HG03354 (cell line): ENCODE measurements at regions not wholly inside any gene's neighbourhood (a gene's known extent, or its start where the extent isn't known, plus 50 kb on each side); places are given as distances from the start of the nearest gene placed in this dataset.
"Not testable (repeated sequence)": the region's sequence is repeated elsewhere in the genome, so short reads cannot be mapped to it uniquely, and the experiment has no call there.

Experiments
- ATAC-seq: cut with Tn5 transposase; IDR thresholded peaks from one replicate; pipeline ENCODE4 v1.9.1; 2021; ENCODE audit warnings: mild to moderate bottlenecking; ENCODE audit not compliant: unreplicated experiment, poor library complexity, severe bottlenecking

DNA sequence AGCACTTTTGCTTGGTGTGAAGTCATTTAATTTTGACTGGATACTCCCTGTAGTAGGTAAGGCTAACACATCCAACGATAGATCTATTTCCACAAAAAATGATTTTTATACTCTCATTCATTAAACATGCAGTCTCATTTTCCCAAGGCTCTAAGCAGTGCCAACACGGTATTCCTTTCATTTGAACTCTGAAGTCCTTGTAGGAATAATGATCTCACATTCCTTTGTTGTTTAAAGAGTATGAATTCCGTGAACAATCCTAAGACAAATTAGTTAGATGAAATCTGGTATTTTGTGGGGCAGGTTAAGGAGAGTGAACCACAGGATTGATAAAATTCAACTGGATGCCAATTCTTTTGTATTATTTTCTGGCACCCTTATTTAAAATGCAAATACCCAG, 66.6 kb downstream of the LACC1 start:
- no peak for ATAC-seq

DNA sequence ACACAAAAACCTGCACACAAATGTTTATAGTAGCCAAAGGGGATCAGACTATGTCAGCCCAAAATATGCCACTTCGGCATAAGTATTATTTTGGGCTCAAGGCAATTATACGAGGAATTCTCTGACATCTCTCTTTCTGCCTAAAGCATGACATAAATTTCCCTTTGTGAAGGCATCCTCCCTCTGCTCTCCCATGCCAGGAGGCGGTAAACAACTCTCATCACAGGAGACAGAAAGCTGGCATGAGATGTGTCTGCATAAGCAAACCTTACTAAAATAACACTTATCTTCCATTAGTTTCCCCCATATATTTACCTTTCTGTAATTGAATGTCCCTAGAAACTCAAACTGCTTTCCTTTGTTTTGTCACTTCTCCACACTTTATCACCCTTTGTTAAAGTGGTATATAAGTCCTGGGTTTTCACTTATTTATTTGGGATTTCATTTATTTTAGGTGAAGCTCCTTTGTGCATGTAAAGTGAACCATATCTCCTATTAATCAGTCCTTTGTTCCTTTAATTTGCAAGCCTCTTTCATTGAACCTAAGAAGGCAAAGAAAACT, 68.3 kb downstream of the LACC1 start:
- ATAC-seq = no peak

DNA sequence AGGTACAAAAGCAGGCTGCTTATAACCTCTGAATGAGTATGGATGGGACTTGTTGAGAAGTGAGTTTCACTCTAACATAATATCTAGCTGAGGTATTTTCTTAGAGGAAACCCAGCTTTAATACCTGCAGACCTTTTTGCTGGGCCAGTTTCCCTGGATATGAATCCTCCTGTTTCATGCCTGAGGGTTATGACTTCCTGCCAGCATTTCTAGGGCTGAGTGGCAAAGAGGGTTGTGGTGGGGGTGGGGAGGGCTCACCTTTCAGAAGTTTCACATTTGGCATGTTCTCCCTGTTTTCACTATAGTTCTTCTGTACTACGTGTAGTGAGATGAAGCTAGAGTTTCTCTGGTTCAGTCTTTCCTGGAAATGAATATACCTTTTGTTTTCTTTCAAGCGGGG, 73.7 kb downstream of the LACC1 start:
- ATAC-seq = no peak

DNA sequence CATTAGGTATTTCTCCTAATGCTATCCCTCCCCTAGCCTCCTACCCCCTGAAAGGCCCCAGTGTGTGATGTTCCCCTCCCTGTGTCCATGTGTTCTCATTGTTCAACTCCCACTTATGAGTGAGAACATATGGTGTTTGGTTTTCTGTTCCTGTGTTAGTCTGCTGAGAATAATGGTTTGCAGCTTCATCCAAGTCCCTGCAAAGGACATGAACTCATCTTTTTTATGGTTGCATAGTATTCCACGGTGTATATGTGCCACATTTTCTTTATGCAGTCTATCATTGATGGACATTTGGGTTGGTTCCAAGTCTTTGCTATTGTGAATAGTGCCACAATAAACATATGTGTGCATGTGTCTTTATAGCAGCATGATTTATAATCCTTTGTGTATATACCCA, 77.3 kb downstream of the LACC1 start:
- not testable (repeated sequence) for ATAC-seq

DNA sequence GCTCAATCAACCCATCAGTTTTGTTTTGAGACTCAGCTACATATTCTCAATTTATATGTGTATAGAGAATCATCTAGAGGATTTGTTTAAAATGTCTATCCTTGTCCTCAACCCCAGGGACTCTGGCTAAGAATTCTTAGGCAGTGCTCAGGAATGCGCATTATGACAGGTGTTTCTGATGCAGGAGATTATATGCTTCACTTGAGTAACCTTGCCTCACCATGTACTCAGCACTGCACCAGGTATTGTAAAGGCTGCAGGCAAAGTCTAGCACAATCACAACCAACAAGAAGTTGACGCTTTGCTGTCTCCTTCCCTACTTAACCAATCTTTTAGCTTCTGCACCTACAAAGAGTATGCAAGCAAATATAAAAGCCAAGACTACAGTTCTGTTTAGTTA, 79.6 kb downstream of the LACC1 start:
- ATAC-seq = no peak

DNA sequence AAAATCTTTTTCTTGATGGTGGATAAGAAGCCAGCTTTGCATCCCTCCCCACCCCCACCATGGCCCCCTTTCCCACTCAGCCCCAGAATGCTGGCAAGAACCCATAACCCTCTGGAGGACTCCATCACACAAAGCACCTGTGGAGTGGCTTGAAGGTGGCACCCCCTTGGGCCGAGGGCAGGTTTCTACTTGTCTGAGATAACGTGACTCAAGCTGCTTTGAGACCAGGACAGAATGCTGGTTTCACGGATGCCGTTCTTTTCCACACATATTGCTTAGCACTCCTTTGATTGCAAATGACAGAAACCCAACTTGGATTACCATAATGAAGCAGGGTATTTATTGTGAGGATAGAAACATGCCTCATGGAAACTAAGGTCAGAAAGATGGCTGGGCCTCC, 82.2 kb downstream of the LACC1 start:
- no peak for ATAC-seq

DNA sequence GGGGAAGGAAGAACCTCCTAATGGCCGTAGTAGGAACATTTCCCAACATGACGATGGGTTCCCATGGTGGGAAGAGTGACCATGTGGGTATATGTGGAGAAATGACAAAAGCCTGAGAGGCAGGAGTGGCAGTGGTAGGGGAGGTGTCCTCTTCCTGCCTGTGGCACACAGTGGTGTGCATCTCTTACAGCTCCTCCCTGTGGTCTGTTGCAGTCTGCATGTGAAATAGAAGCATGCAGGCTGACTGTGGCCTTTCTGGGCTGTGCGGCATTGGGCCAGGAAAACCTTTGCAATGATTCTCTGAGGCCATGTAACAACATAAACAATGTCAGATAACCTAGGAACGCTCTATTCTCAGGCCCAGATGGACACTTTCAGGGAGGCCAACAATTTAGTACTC, 84.0 kb downstream of the LACC1 start:
- no peak for ATAC-seq

DNA sequence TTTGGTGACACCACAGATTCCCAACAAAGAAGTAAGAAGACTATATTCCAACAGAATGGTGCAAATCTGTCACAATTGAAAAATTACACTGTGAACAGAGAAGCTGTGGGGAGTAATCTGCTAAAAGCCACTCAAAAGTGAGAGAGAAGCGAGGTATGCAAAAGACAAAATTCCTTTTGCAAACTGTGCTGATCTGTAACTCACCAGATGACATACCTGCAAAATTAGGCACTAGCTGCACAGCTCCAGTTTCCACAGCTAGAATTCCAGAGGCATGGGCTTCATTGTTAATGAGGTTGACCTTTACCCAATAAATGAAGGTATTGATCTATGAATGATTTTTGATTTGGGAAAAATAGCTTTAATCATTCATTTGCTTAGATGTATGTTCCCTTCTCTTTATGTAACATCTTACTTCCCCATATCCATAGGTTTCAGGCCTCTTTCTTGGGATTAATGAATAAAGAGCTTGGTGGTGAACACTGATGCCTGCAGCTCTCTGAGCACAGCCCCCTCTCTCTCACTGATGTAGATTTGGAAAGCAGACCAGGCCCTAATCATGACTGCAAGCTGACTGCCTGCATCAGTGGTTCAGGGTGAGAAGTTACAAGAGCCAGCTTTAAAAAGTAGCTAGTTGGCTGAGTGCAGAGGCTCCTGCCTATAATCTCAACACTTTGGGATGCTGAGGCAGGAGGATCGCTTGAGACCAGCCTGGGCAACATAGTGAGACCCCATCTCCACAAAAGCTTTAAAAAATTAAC, 85.2 kb downstream of the LACC1 start:
- no peak for ATAC-seq

DNA sequence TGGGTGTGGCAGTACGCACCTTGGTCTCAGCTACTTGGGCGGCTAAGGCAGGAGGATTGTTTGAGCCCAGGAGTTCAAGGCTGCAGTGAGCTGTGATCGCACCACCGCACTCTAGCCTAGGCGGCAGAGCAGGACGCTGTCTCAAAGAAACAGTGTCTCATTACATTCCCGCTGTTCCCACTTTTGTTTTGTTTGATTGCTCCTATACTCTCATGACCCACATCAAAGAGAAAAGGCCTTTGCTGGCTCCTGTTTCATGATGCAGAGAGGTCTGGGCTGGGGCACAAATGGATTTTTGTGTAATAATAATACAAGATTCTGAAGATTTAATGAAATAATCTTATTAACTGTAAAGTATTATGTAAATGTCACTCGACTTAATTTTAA, 85.7 kb downstream of the LACC1 start:
- no peak for ATAC-seq

DNA sequence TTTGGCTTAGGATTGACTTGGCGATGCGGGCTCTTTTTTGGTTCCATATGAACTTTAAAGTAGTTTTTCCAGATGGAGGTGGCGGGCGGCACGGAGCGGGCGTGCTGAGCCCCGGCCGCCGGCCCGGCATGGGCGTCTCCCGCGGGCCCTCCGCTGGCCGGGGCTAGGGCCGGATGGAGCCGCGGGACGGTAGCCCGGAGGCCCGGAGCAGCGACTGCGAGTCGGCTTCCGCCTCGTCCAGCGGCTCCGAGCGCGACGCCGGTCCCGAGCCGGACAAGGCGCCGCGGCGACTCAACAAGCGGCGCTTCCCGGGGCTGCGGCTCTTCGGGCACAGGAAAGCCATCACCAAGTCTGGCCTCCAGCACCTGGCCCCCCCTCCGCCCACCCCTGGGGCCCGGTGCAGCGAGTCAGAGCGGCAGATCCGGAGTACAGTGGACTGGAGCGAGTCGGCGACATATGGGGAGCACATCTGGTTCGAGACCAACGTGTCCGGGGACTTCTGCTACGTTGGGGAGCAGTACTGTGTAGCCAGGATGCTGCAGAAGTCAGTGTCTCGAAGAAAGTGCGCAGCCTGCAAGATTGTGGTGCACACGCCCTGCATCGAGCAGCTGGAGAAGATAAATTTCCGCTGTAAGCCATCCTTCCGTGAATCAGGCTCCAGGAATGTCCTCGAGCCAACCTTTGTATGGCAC, 88.7 kb downstream of the LACC1 start:
- ATAC-seq = not testable (repeated sequence)

DNA sequence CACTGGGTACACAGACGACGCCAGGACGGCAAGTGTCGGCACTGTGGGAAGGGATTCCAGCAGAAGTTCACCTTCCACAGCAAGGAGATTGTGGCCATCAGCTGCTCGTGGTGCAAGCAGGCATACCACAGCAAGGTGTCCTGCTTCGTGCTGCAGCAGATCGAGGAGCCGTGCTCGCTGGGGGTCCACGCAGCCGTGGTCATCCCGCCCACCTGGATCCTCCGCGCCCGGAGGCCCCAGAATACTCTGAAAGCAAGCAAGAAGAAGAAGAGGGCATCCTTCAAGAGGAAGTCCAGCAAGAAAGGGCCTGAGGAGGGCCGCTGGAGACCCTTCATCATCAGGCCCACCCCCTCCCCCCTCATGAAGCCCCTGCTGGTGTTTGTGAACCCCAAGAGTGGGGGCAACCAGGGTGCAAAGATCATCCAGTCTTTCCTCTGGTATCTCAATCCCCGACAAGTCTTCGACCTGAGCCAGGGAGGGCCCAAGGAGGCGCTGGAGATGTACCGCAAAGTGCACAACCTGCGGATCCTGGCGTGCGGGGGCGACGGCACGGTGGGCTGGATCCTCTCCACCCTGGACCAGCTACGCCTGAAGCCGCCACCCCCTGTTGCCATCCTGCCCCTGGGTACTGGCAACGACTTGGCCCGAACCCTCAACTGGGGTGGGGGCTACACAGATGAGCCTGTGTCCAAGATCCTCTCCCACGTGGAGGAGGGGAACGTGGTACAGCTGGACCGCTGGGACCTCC, 89.4 kb downstream of the LACC1 start:
- ATAC-seq = not testable (repeated sequence)

DNA sequence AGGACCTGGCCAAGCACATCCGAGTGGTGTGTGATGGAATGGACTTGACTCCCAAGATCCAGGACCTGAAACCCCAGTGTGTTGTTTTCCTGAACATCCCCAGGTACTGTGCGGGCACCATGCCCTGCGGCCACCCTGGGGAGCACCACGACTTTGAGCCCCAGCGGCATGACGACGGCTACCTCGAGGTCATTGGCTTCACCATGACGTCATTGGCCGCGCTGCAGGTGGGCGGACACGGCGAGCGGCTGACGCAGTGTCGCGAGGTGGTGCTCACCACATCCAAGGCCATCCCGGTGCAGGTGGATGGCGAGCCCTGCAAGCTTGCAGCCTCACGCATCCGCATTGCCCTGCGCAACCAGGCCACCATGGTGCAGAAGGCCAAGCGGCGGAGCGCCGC, 90.2 kb downstream of the LACC1 start:
- ATAC-seq = not testable (repeated sequence)

DNA sequence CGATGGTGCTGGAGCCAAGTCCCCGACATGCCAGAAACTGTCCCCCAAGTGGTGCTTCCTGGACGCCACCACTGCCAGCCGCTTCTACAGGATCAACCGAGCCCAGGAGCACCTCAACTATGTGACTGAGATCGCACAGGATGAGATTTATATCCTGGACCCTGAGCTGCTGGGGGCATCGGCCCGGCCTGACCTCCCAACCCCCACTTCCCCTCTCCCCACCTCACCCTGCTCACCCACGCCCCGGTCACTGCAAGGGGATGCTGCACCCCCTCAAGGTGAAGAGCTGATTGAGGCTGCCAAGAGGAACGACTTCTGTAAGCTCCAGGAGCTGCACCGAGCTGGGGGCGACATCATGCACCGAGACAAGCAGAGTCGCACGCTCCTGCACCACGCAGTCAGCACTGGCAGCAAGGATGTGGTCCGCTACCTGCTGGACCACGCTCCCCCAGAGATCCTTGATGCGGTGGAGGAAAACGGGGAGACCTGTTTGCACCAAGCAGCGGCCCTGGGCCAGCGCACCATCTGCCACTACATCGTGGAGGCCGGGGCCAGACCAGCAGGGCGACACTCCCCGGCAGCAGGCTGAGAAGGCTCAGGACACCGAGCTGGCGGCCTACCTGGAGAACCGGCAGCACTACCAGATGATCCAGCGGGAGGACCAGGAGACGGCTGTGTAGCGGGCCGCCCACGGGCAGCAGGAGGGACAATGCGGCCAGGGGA, 91.0 kb downstream of the LACC1 start:
- not testable (repeated sequence) for ATAC-seq

DNA sequence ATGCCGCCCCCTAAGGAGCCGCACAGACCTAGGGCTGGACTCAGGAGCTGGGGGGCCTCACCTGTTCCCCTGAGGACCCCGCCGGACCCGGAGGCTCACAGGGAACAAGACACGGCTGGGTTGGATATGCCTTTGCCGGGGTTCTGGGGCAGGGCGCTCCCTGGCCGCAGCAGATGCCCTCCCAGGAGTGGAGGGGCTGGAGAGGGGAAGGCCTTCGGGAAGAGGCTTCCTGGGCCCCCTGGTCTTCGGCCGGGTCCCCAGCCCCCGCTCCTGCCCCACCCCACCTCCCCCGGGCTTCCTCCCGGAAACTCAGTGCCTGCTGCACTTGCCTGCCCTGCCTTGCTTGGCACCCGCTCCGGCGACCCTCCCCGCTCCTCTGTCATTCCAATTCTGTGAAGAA, 91.6 kb downstream of the LACC1 start:
- ATAC-seq = not testable (repeated sequence)

DNA sequence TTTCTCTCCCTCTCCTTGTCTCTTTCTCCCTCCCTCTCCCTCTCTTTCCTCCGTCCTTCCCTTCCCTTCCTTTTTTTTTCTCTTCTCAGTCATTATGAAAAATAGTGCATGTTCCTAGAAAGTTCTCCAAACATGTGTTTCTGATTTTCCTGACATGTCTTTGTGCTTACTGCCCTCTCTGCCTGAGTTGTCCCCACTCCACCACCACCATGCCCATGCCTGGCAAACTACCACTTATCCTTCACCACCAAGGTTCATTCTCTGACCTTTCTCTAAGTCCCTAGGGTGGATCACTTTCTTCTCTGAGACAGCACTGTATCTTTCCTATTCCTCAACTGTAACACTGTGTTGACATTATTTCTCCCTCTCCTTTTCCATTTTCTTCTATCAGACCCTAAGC, 98.2 kb downstream of the LACC1 start:
- no peak for ATAC-seq

DNA sequence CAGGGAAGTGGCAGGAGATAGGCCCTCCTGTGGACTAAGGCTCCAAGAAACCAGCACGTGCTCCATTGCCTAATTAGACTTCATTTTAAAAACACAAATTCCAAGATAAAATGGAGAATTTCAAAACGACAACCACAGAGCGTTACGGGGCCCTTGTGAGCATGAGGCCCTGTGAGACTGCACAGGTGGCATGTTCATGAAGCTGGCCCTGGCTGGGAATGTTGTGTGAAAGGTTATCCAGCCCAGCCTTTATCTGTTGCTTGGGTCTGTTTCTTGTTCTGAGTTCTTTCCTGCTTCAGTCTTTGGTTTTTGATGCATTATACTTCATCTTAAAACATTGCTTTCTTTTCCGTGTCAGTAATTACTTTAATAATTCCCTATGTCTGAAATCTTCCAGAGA, 99.0 kb downstream of the LACC1 start:
- no peak for ATAC-seq

DNA sequence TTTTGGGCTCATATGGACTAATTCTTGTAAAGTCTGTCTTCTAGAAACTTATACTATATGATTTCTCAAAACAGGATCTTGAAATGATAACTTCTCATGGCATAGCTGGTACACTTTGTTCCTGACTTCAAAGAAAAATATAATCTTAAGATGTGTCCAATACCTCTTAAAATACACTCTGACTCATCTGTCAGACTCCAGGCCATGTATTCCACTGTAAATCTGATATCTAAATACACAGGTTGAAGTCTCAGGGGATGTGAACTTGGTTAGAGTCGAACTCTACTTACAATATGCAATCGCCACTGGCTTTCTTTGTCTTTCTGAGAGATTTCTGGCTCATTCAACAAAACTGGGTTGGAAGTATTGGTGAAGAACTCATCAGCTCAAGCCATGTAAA, 99.8 kb downstream of the LACC1 start:
- no peak for ATAC-seq

DNA sequence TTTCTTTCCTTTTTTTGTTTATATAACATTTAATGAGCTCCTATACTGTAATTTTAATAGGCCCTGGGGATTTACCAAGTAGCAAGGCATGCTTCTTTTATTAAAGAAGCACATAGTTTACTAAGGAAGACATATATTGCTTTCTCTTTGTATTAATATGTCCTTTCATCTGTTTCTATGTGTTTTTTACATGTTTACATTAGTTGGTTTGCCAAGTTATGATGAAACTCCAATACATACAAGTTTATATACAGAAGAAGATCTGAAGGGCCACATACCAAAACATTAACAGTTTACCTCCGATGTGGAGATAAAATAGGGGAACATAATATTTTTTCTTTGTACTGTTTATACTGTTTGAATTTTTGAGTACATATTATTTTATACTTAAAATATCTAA, 100.9 kb downstream of the LACC1 start:
- no peak for ATAC-seq

DNA sequence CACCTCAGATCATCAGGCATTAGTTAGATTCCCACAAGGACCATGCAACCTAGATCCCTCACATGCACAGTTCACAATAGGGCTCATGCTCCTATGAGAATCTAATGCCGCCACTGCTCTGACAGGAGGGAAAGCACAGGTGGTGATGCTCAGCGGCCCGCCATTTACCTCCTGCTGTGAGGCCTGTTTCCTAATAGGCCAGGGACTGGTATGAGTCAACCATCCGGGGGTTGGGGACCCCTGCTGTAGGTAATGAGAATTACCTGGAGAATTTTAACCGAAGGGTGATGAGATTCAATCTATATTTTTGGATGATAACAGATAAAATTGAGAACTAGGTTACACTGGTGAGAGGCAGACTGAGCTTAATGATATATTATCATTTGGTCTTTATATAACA, 101.4 kb downstream of the LACC1 start:
- ATAC-seq = no peak
